IPS-NIHi11 (cell line): ENCODE measurements at regions not wholly inside any gene's neighbourhood (a gene's known extent, or its start where the extent isn't known, plus 50 kb on each side); places are given as distances from the start of the nearest gene placed in this dataset.

ENCODE experiments used
- DNase-seq: peaks from one replicate; pipeline ENCODE4 v3.0.0; 2012; ENCODE audit warnings: mixed read lengths, low spot score

DNA sequence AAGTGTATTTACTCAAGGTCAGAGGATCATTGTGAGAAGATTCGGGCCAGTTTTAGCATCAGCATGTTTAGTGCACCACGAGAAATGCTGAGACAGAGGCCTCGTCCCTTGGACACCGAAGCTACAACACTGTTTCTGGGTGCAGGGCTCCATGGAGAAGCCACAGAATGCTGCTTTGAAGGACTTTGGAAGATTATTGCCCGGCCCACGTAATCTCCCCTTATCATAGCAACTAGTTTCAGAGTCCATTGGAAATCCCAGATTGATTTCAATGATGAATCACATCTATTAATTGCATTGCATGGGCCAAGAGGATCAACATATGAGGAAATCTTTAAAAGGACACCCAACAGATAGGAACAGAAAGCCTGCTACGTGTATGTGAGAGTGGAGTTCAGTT is 156.0 kb downstream of the MAF start:
- DNase-seq: no peak

DNA sequence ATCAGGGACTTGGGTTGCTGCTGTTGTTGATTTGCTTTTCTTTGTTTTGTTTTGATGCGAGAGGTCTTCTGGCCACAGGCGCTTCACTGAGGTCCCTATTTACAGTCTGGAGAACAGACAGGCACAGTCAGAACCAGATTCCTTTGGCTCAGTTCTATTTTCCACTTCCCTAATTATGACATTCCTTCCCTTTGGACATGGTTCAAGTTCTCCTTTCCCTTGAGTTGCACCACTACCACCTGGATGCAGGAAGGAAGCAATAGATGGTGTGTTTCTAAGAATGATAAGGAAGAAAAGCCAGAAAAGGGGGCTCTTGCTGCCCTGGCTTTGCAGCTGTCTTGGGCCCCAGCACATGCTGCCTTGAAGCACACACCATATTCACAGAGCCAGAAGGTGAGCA is 160.6 kb downstream of the MAF start:
- DNase-seq: no peak

- DNase-seq: peak; percentile 23
Measured at GRCh38 chr16:79437764-79438751, 162.5 kb downstream of the MAF start.

DNA sequence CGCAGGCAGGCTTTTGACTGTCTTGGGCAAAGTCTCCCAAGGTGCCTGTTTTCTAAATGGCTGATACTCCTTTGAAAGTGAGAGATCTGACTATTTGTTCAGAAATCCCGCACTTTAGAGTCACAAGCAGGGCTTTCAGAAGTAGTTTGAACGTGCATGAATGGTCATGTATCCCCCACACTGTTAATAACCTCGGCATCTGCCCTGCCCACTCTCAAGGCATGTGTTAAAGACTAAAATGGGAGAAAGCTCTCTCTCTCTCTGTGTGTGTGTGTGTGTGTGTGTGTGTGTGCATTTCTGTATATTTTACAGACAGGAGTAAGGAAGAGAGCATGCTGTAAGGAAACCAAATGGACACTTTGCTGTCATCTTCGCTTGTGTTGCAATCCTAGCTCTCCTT is 163.7 kb downstream of the MAF start:
- no peak for DNase-seq

GRCh38 chr16:79434771-79435170 is 165.8 kb downstream of the MAF start:
- DNase-seq: no peak

DNA sequence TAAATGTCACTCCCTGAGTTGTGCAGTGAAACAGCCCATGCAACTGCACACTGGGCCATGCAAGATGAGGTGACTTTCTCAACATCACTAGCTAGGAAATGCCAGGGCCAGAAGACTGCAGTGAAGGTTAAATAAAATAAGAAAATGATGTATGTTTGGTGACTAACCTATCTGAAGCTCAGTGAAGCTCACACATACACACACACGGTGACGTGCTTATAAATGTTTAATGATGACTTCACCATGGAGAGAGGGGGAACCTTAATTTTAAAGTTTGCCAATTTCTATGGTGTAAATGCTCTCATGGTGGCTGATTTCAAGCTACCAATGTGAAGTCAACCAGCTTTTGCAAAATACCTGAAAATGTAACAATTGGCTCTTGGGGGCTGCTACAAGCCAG is 166.4 kb downstream of the MAF start:
- no peak for DNase-seq

- DNase-seq: no peak
Measured at GRCh38 chr16:79431923-79432322, 168.6 kb downstream of the MAF start.

- DNase-seq: no peak
Measured at GRCh38 chr16:79430191-79430678, 170.3 kb downstream of the MAF start.

- DNase-seq: no peak
Measured at GRCh38 chr16:79429381-79430190, 171.0 kb downstream of the MAF start.

DNA sequence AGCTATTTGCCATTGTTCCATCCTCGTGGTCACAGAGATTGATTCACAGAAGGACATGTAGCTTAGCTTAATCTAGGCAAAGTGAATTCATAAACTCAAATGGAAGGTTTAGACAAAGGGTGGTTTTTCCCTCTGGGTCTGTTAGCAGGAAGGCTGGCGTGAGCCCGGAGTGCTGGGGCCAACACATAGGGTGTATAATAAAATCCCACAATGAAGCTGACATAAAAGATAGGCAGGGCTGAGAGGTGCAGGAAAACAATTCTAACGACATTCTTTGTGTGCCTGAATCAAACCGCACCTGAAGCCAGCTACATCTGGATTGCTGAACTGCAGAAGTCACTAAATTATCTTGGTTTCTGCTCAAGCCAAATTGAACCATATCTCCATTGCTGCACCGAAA is 173.9 kb downstream of the MAF start:
- no peak for DNase-seq

DNA sequence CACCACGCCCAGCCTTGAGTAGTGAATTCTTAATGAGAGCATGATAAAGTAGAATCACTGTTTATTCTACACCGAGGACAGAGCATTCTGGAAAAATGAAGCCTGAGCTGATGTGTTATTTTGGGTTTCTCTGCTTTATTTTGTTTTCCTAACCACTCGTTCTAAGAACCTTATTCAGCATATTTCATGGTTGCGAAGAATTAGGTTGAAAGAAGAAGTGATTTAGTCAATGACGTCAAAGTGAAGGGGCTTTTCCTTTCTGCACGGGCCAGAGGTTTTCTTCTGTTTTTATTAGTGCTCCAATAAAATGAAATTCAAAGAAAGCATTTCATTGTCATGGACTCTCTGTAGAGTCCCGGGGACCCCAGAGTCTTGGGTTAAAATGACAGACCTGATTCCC is 178.5 kb downstream of the MAF start:
- no peak for DNase-seq

DNA sequence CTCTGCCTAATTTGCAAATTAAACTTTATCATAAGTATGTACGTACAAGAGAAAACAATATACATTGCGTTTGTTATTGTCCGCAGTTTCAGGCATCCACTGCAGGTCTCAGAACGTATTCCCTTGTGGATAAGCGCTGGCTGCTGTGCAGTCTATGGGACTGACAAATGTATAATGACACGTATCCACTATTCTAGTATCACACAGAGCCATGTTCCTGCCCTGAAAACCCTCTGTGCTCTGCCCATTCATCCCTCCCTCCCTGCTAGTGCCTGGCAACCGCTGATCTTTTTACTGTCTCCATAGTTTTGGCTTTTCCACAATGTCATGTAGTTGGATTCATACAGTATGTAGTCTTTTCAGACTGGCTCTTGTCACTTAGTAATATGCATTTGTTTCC is 179.4 kb downstream of the MAF start:
- no peak for DNase-seq

GRCh38 chr16:79420493-79420892 is 180.0 kb downstream of the MAF start:
- no peak for DNase-seq

GRCh38 chr16:79419148-79419547 is 181.4 kb downstream of the MAF start:
- no peak for DNase-seq

- no peak for DNase-seq
Measured at GRCh38 chr16:79417601-79418008, 182.9 kb downstream of the MAF start.

DNA sequence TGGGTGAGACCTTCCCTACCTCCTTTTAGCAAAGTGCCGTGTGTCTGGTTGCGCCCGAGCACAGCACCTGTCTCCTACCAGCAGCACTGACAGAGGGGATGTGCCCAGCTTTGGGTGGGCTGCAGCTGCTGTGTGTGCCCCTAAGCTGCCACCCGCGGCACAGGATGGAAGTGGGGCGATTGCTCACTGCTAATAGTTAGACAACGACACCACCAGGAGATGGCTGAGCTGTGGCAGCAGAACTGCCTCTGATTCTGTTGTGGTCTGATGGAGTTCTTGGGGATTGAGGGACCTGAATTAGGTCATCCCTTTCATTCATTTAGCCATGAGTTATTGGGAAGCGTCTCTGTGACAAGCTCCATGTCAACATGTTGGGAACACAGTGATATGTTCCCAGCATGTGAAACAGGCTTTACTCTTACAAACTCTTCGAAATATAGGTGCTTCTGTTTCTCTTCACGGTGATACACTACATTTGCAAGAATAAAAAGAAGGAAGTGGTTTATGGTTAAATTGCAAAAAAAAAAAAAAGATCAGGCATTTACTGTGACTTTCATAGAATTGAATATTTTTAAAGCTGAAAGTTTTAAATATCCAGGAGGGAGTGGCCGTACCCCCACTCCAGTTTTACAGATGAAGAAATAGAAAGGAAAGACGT is 184.4 kb downstream of the MAF start:
- no peak for DNase-seq

- no peak for DNase-seq
Measured at GRCh38 chr16:79412783-79413225, 187.7 kb downstream of the MAF start.

GRCh38 chr16:79411805-79412204 is 188.7 kb downstream of the MAF start:
- DNase-seq: no peak

- DNase-seq: no peak
Measured at GRCh38 chr16:79411357-79411756, 189.2 kb downstream of the MAF start.

DNA sequence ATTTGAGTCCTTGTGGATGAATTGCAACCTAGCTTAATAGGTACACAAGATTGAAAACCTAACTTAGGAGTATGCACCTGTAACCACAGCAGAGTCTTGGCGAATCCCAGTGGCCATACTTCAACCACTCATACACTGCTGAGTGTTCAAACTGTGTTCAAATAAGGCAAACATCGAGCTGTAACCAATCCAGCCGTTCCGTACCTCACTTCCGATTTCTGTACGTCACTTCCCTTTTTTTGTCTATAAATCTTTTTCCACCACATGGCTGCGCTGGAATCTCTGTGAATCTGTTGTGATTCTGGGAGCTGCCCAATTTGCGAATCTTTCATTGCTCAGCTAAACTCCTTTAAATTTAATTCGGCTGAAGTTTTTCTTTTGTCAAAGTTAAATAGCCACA is 190.6 kb downstream of the MAF start:
- DNase-seq: no peak

DNA sequence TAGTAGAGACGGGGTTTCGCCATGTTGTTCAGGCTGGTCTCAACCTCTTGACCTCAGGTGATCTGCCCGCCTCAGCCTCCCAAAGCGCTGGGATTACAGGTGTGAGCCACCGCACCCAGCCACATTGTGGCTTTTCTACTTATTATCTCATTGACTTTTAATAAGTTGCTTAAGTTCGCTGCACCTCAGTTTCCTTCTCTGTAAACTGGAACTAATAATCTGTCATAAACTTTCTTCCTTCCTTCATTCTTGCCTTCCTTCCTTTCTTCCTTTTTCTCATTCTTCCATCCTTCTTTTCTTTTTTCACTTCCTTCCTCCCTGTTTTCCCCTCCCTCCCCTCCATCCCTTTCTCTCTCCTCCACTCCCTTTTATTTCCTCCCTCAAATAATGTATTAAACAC is 192.2 kb downstream of the MAF start:
- no peak for DNase-seq

GRCh38 chr16:79407461-79408135 is 192.9 kb downstream of the MAF start:
- DNase-seq: no peak
